NCI-H526 treated with DMSO at 0.1 percent for 48 hours (cell line): ENCODE measurements at regions not wholly inside any gene's neighbourhood (a gene's known extent, or its start where the extent isn't known, plus 50 kb on each side); places are given as distances from the start of the nearest gene placed in this dataset.

Source experiments
- DNase-seq: peaks from one replicate; lab custom pipeline; 2025; lab: John Stamatoyannopoulos, UW

- no peak for DNase-seq
Measured at GRCh38 chr6:168773788-168774187, 332.8 kb downstream of the SMOC2 start.

GRCh38 chr6:168765752-168766151 is 324.8 kb downstream of the SMOC2 start:
- DNase-seq: no peak

GRCh38 chr6:168756009-168756634 is 315.1 kb downstream of the SMOC2 start:
- DNase-seq: no peak

DNA sequence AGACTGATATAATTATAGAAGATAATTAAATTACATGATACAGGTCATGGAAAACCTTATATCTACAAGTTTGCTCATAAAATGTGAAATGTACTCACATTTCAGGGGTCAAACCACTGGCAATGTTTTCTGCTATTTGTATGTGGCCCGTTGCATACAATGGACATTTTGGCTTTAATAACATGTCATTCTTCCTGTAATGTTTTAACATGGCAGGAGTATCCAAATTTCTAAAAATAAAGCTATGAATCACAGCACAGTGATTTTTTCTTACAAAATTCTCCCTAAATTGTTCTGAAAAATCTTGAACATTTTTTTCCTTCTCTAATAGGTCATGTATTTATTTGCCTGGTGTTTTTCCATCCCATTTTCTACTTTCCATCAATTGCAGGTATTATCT is 305.7 kb downstream of the SMOC2 start:
- no peak for DNase-seq

- no peak for DNase-seq
Measured at GRCh38 chr6:168746013-168746412, 305.0 kb downstream of the SMOC2 start.

DNA sequence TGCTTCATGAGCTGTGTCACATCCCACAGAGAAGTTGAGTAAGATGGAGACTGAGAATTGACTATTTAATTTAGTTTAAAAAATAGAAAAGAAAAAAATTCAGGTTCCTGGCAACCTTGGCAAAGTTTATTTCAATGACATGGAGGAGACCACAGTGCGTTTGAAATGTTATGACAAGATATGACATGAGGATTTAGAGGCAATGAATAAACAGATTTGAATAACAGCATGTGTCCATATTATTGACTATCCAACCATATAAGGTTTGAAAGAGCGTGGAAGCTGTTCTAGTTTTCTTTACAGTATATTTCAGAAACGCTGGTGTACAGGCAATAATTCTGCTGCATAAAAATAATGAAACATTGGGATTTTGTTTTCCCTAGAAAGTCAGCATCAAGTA is 303.9 kb downstream of the SMOC2 start:
- no peak for DNase-seq

- no peak for DNase-seq
Measured at GRCh38 chr6:168741942-168742782, 301.2 kb downstream of the SMOC2 start.

GRCh38 chr6:168741305-168741704 is 300.3 kb downstream of the SMOC2 start:
- no peak for DNase-seq

GRCh38 chr6:168739381-168739780 is 298.4 kb downstream of the SMOC2 start:
- no peak for DNase-seq

- DNase-seq: no peak
Measured at GRCh38 chr6:168737481-168737880, 296.5 kb downstream of the SMOC2 start.

DNA sequence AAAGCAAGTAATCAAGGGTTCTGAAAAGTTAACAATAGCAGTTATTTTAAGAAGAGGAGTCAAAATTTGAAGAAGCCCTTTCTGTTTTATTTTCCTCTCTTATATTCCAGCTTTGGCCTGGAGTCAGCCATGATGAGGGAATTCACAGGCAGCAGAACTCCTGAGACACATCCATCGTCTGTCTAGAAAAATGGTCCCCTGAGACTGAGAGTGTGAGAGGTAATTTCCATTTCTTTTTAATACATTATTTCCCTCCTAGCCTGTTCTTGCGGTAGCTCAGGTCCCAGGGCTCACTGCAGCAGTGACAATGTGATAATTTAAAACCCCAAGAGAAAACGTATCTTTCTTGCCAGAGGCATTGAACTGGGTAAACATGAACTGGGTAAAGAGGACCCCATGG is 296.0 kb downstream of the SMOC2 start:
- DNase-seq: peak; percentile 14

DNA sequence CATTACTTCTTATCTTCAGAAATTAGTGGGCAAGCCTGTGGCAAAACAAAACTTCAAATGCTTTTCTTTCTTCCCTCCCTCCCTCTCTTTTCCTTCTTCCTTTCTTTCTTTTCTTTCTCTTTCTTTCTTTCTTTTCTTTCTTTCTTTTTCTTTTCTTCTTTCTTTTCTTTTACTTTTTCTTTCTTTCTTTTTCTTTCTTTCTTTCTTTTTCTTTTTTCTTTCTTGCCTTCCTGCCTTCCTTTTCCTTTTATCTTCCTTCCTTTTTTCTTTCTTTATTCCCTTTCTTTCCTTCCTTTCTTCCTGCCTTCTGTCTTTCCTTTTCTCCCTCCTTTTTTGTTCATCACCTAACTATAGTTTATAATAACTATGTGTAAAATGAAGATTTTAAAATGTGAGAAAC is 295.1 kb downstream of the SMOC2 start:
- DNase-seq: no peak

DNA sequence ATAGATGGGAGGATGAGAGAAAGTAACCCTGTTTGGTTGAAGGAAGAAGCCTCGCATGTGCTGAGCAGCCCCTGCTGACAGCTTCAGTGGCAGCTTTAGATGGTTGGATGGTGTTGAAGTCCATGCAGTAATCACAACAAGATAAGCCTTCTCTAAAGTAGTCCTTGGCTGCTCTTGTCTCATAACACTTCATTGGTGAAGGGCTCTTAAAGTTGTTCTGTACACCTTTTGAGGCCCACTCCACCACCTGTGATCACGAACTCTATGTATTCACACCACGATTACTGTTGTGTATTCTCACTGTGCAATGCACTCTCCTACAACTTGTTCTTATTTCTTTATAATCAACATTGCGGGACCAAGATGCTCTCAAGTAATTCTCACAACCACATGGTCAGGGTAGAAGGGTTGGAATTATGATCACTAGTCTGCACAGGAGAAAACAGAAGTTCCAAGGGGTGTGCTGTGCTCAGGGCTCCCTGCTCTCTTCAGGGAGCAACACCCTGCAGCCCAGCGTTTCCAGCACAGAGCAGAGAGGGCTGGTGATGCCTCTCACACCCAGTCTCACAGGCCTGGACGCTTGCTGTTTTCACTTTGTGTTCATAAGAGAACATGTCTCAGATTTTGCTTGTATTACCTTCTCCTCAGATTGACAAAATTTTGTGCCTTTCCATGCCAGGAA is 294.4 kb downstream of the SMOC2 start:
- DNase-seq: no peak

DNA sequence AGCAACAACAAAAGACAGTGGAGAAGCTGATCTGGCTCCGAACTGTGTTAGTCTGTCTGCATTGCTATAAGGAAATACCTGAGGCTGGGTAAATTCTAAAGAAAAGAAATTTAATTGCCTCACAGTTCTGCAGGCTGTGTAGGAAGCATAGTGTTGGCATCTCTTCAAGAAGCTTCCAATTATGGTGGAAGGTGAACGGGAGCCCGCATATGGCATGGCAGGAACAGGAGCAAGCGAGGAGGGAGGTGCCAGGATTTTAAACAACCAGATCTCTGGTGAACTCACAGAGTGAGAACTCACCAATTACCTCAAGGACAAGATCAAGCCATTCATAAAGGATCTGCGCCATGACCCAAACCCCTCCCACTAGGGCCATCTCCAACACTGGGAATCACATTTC is 293.5 kb downstream of the SMOC2 start:
- no peak for DNase-seq

DNA sequence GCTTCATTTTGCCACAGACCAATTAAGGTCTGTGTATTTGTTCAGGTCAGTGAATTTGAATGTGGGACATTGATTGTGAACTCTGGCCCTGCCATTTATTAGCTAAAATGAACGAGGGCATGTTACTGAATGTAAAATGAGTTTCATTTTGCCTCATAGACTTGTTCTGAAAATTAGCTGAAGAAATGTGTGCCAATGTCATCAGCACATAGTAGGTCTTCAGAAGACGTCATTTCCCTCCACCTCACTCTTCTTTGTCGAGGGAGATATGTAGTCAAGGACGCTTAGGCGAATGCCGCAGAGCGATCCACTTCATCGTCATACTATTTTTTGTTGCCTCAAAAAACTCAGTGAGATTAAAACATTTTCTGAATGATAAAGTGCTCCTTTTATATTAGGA is 291.7 kb downstream of the SMOC2 start:
- no peak for DNase-seq

DNA sequence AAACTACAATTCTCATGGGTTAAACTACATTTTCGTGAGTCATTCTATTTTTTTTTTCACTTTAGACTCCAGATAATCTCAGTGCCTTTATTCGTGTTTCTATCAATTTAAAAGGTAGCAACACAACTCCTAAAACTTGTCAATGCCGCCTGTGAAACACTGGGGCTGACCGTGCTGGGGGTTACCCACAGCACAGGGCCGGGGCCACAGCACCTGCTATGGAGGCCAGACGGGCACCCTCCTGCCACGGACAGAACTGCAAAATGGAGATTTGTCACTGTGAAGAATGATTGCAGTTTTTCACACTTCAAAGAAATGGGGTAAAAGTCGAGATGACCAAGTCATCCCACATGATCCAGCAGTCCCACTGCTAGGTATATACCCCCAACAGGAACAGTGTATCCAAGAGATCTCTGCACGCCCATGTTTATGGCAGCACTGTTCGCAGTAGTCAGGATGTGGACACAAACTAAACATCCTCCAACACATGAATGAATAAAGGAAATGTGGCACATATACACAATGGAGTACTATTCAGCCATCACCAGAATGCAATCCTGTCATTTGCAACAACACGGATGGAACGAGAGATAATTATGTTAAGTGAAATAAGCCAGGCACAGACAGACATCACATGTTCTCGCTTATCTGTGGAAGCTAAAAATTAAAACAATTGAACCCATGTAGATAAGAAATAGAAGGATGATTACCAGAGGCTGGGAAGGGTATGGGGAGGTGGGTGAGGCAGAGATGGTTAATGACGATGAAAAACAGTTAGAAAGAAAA is 290.1 kb downstream of the SMOC2 start:
- DNase-seq: no peak

- DNase-seq: no peak
Measured at GRCh38 chr6:168728056-168728455, 287.1 kb downstream of the SMOC2 start.

- DNase-seq: no peak
Measured at GRCh38 chr6:168726312-168726856, 285.4 kb downstream of the SMOC2 start.

DNA sequence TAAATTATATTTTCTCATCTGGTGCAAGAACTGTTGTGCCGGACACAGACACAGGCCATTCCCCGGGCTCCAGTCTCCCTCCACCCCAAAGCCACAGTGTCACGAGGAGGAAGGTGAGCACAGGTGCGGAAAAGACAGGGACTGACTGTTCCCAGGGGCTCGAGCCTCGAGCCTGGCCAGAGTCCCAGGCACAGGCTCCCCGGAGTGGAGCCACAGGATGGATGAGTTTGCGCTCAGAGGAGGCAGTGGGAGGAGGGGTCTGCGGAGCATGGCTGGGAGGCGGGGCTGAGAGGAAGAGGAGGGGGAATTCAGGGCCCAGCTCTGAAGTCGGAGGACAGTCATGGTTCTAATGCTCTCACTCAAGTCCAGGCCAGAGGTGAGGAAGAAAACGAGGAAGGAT is 284.8 kb downstream of the SMOC2 start:
- DNase-seq: no peak

DNA sequence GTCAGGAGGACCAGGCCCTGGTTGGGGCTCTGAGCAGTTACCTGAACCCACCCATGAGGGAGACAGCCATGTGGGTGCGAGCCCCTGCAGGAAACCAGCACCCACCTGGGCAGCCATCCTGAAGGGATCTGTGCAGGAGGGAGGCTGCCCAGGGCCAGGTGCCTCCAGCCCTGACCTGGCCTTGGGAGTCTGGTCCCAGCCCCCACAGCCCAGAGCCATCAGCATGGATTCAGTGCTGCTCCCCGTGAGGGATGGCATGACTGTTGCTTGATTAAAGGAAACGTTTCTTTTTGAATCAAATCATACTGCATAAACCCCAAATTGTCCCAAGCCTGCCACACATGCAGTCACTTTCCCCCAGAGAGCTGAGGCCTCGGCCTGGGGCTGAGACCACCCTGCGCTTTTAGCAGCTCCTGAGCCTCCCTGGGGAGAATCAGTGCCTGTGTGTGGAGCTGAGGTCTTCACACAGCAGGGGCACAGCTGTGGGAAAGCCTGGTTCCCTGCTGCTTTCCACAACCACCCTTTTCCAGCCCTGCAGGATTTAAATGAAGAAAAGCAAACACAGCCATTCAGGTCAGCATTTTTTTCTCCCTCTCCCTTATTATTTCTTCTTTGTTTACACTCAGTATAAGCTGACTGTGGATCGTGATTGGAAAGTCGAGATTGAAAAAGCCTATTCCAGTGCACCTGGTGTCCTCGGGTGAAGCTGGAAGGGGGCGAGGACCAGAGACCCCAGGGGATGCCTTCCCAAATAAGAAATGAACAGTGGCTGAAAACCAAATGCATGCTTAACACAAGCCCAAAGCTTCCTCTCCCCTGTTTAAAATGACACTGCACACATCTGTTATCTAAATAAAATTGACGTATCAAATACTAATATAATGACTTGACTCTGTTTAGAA is 283.9 kb downstream of the SMOC2 start:
- no peak for DNase-seq

- DNase-seq: no peak
Measured at GRCh38 chr6:168724033-168724432, 283.0 kb downstream of the SMOC2 start.
